NCI-H128 (cell line): ENCODE measurements at regions not wholly inside any gene's neighbourhood (a gene's known extent, or its start where the extent isn't known, plus 50 kb on each side); places are given as distances from the start of the nearest gene placed in this dataset.
"Not testable (repeated sequence)": the region's sequence is repeated elsewhere in the genome, so short reads cannot be mapped to it uniquely, and the experiment has no call there.

Experiments used
- DNase-seq: peaks from one replicate; lab custom pipeline; 2025; ENCODE audit not compliant: unreplicated experiment; lab: John Stamatoyannopoulos, UW

DNA sequence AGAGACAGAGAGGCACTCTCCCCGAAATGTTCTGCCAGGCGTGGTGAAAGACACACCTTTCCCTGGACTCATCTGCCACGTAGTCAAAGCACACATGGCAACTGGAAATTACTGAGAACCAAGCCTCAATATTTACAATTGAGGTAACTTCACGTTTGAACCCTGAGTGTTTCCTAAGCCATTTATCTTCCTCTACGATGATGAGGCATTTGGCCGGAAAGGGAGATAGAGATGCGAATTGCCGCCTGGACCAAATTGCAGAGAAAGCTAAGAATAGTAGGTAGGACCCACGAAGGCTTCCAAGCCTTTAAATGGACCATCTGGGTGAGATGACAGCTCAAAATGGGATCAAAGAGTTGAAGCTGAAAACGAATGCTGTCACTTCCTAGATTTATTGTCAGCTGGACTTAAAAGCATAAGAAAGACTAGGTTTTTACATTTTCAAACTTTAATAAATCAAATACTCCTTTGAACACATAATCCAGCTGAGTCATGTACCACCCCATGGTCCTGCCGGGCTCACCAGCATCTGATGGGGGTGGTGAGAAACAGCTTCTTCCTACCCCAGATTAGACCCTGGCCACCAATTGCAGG lies 135.6 kb upstream of the LYZL2 start:
- DNase-seq: no peak

DNA sequence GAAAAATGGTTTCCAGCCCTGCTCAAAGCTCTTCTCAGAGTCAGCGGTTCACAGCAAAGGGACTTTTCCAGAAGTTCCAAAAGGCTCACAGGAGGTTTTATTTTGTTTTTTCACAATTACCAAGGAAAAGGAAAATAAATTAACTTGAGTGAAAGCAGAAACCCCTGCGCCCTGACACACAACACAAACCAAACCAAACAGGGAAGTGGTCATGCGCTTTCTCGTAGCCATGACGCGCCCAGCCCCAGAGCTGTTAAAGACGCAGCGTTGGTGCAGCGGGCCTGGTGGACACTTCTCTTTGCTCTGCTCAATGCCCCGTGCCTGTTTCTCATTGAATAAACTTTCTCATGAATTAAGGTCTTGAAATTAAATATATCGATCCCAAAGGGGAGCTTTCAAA lies 134.4 kb upstream of the LYZL2 start:
- DNase-seq: no peak

GRCh38 chr10:30762620-30763019 lies 133.1 kb upstream of the LYZL2 start:
- DNase-seq: no peak

DNA sequence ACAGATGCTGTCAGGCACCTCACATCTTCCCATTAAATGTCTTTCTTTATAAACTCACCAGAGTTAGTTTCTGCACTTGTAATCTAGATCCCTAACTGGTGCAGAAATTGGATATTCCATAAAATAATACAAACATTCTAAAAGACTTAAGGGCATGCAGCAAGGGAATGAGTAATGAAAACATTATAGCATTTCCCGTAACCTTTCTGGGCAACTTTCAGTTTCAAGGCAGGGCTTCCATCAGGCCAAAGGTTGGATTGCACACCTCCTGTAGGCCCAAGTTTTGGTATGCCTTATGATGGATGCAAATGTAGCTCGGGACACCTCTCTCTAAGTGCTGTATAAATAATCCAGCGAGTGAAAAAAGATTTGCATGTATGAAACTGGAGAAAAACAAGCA lies 129.9 kb upstream of the LYZL2 start:
- DNase-seq: no peak

- no peak for DNase-seq
Observed at GRCh38 chr10:30758338-30758737, 128.8 kb upstream of the LYZL2 start.

DNA sequence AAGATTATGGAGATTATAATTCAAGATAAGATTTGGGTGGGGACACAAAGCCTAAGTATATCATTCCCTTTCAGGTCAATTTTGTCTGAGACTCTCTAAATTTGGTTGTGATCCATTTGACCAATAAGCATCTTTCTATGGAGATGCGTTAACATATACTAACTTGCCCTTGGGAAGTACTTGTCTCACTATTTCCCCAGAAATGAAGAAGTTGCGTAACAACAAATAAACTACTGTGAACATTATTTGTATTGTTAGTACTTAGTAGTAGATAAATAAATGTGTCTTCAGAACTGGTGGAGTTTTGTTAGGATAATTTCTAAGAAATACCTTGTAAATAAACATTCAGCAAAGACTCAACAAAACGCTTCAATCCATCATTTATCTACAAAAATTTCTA lies 127.3 kb upstream of the LYZL2 start:
- no peak for DNase-seq

GRCh38 chr10:30756151-30756550 lies 126.6 kb upstream of the LYZL2 start:
- DNase-seq: no peak

DNA sequence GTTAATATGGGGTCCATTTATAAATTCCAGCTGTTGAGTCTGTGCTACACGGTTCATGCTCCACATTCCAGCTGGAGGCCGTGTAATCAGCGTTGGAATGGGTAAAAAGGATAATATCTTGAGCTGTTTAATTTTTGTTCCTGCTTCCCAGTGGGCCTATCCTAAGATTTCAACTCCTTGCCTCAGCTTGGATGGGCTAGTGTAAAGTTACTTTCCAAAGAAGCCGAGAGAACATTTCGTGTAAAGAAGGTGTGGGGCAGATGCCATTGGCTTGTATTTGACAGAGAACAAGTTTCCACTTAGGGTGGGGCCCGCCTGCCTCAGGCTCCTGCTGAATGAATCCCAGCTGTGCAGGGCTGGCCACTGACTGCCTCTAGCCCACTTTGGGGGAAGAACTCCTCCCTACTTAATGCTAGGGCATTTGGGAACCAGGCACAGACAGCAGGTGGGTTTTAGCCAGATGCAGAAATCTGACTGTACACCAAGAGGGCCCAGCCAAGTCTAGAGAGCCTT lies 125.9 kb upstream of the LYZL2 start:
- DNase-seq: no peak

- no peak for DNase-seq
Observed at GRCh38 chr10:30752481-30752881, 122.9 kb upstream of the LYZL2 start.

- peak; percentile 5 for DNase-seq
Observed at GRCh38 chr10:30751678-30752331, 122.3 kb upstream of the LYZL2 start.

GRCh38 chr10:30750971-30751677 lies 121.6 kb upstream of the LYZL2 start:
- no peak for DNase-seq

DNA sequence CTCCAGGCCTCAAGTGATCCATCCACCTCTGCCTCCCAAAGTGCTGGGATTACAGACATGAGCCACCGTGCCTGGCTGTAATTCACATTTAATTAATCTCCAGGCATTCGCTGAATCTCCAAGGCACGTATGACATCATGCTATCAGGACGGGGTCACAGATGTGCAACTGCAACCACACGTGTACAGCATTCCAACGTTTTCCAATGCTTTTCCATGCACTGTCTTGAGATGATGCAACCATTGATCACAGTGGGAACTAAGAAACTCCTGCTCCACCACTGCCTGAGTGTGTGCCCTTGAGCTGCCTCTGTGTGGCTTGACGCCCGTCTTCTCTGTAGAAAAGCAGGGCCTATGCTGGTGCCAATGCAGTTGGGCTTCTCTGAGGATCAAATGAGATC lies 119.8 kb upstream of the LYZL2 start:
- DNase-seq: no peak

GRCh38 chr10:30748152-30748973 lies 118.8 kb upstream of the LYZL2 start:
- no peak for DNase-seq

- no peak for DNase-seq
Observed at GRCh38 chr10:30747633-30748032, 118.1 kb upstream of the LYZL2 start.

DNA sequence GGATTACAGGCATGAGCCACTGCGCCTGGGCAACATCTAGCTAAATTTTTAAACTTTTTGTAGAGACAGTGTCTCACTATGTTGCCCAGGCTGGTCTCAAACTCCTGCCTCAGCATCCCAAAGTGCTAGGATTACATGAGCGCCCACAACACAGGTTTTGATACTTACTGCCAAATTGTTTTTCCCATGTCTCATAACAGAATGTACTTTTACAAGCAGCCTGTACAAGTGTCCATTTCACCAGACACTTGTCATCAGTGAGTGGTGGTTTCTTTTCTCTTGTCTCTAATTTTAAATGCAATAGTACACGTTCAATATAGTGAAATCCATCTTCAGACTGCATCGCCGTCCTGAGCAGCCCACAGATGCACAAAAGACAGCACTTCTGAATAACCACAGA lies 116.4 kb upstream of the LYZL2 start:
- DNase-seq: no peak

GRCh38 chr10:30744106-30744505 lies 114.6 kb upstream of the LYZL2 start:
- DNase-seq: no peak

DNA sequence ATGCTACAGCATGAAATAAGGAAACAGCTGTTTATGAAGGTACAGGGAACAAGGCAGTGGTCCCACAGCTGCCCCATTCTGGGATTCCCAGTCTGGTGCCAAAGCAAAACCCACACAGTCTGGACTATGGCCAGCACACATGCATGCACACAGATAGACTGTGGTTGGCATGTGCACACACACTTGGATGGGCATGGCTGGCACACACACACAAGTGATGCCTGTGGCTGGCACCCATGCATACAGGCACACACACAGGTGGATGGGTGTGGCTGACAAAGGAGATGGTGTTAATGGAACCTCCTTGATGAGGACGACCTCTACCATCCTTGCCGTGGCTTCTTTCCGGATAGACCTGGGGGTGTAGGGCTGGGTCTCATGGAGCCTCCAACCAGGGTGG lies 114.0 kb upstream of the LYZL2 start:
- no peak for DNase-seq

- no peak for DNase-seq
Observed at GRCh38 chr10:30742471-30742870, 112.9 kb upstream of the LYZL2 start.

GRCh38 chr10:30740774-30741173 lies 111.2 kb upstream of the LYZL2 start:
- DNase-seq: not testable (repeated sequence)

GRCh38 chr10:30738416-30738815 lies 108.9 kb upstream of the LYZL2 start:
- no peak for DNase-seq

- DNase-seq: no peak
Observed at GRCh38 chr10:30737931-30738391, 108.4 kb upstream of the LYZL2 start.
